ENCODE measurements at regions not wholly inside any gene's neighbourhood (a gene's known extent, or its start where the extent isn't known, plus 50 kb on each side); places are given as distances from the start of the nearest gene placed in this dataset.

DNA sequence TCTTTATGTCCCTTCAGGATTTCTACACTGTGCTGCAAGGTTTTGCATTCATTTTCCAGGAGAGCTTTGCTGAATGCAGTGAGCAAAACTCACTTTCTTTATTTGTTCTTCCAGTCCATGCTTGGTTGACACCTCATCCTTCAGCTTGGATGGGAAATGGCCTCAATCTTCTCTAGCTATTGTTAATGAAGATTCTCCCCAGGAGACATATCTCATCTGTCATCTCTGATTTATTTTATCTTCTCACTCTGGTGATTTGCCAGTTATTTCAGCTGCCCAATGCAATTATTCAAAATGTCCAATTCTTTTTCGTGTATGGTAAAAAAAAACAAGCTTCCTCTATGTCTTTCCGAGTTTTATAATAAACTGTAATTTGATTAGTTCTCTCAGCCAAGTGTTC is 77.9 kb upstream of the PAK5 start:
- Histone ChIP-seq H3K4me3 (no peak overlapping the region), H3K9me1 (ENCODE audit: control insufficient read depth, insufficient read depth, low read length) (no peaks in the 10 kb centered on the region), H4K20me1 (replicated peaks; ENCODE audit: control insufficient read depth, insufficient read depth, low read length) (no peaks in the 10 kb centered on the region), H3K9me3 (replicated peaks; ENCODE audit: control insufficient read depth, insufficient read depth, low read depth, low read length) (no peaks in the 10 kb centered on the region), H3K27ac (ENCODE audit: extremely low read depth, low read depth, low read length) (no peak overlapping the region), H3K27me3 (ENCODE audit: control insufficient read depth in 2 of 2, insufficient read depth in 2 of 2, low read length in 2 of 2) (no peaks in the 10 kb centered on the region), H3K36me3 (ENCODE audit: control insufficient read depth, insufficient read depth, low read length) (no peaks in the 10 kb centered on the region), H2AFZ (ENCODE audit: low read depth, low read length) (no peak overlapping the region), H3K4me2 (ENCODE audit: insufficient read depth, low read length) (no peak overlapping the region), H3K79me2 (ENCODE audit: control insufficient read depth, insufficient read depth, low read length) (no peaks in the 10 kb centered on the region), H3K4me1 (replicated peaks in 1 of 2; ENCODE audit: control insufficient read depth in 2 of 2, insufficient read depth in 2 of 2, low read length in 2 of 2) (no peaks in the 10 kb centered on the region), H3K9ac (ENCODE audit: insufficient read depth in 1 of 2, low read depth in 2 of 2, low read length in 2 of 2) (no peak overlapping the region)
- TF ChIP-seq KLF16 (IDR thresholded peaks at IDR 0.05) (no peak), CTCFL (IDR thresholded peaks at IDR 0.05; ENCODE audit: borderline replicate concordance, insufficient read depth, low read depth, low read length, poor library complexity, severe bottlenecking) (no peak), FOXO4 (CRISPR knock-in tag; IDR thresholded peaks at IDR 0.05) (no peak), TSC22D4 (tag; IDR thresholded peaks at IDR 0.05) (no peak), HLTF (IDR thresholded peaks at IDR 0.05) (no peak), ZNF41 (CRISPR knock-in tag; conservative IDR thresholded peaks at IDR 0.05) (no peak), CGGBP1 (CRISPR knock-in tag; IDR thresholded peaks at IDR 0.05) (no peak), KDM4B (IDR thresholded peaks at IDR 0.05; ENCODE audit: borderline replicate concordance in 2 of 2, low read depth in 1 of 2) (no peak), ZNF134 (CRISPR knock-in tag; conservative IDR thresholded peaks at IDR 0.05) (no peak), HMGN3 (IDR thresholded peaks at IDR 0.05; ENCODE audit: borderline replicate concordance, extremely low read depth, insufficient read length, low read depth, low read length) (no peak), GABPB2 (CRISPR knock-in tag; conservative IDR thresholded peaks at IDR 0.05) (no peak)
- TF ChIP-seq, protein P1, sequence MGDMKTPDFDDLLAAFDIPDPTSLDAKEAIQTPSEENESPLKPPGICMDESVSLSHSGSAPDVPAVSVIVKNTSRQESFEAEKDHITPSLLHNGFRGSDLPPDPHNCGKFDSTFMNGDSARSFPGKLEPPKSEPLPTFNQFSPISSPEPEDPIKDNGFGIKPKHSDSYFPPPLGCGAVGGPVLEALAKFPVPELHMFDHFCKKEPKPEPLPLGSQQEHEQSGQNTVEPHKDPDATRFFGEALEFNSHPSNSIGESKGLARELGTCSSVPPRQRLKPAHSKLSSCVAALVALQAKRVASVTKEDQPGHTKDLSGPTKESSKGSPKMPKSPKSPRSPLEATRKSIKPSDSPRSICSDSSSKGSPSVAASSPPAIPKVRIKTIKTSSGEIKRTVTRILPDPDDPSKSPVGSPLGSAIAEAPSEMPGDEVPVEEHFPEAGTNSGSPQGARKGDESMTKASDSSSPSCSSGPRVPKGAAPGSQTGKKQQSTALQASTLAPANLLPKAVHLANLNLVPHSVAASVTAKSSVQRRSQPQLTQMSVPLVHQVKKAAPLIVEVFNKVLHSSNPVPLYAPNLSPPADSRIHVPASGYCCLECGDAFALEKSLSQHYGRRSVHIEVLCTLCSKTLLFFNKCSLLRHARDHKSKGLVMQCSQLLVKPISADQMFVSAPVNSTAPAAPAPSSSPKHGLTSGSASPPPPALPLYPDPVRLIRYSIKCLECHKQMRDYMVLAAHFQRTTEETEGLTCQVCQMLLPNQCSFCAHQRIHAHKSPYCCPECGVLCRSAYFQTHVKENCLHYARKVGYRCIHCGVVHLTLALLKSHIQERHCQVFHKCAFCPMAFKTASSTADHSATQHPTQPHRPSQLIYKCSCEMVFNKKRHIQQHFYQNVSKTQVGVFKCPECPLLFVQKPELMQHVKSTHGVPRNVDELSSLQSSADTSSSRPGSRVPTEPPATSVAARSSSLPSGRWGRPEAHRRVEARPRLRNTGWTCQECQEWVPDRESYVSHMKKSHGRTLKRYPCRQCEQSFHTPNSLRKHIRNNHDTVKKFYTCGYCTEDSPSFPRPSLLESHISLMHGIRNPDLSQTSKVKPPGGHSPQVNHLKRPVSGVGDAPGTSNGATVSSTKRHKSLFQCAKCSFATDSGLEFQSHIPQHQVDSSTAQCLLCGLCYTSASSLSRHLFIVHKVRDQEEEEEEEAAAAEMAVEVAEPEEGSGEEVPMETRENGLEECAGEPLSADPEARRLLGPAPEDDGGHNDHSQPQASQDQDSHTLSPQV (IDR thresholded peaks at IDR 0.05) = no peak
- TF ChIP-seq, protein P2, sequence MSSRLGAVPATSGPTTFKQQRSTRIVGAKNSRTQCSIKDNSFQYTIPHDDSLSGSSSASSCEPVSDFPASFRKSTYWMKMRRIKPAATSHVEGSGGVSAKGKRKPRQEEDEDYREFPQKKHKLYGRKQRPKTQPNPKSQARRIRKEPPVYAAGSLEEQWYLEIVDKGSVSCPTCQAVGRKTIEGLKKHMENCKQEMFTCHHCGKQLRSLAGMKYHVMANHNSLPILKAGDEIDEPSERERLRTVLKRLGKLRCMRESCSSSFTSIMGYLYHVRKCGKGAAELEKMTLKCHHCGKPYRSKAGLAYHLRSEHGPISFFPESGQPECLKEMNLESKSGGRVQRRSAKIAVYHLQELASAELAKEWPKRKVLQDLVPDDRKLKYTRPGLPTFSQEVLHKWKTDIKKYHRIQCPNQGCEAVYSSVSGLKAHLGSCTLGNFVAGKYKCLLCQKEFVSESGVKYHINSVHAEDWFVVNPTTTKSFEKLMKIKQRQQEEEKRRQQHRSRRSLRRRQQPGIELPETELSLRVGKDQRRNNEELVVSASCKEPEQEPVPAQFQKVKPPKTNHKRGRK (tag; IDR thresholded peaks at IDR 0.05) = no peak
- DNase-seq (ENCODE audit: extremely low read depth in 1 of 4, low spot score in 3 of 4) = no peak
- WGBS (ENCODE audit: insufficient coverage, low coverage, missing lambda C conversion rate) = 0% methylated on average over 2 of the region's 2 CpGs
- ATAC-seq = no peak
- FAIRE-seq = no peak
- intact Hi-C loops (cut with micrococcal nuclease) = no loop called here
- ChIA-PET CTCF (ENCODE audit: low intra/inter-chr PET ratio) (no interaction called here), POLR2A (no interaction called here)
- BruUV-seq (replicated peaks) = no TSS peak
- in situ Hi-C loops (cut with MboI) = no loop called here
